ENCODE measurements at regions not wholly inside any gene's neighbourhood (a gene's known extent, or its start where the extent isn't known, plus 50 kb on each side); places are given as distances from the start of the nearest gene placed in this dataset.

GRCh38 chr7:118022546-118022945 is 149.3 kb upstream of the CTTNBP2 start:
- no peak for DNase-seq (ENCODE audit: low spot score)

- DNase-seq (ENCODE audit: low spot score), result no peak
Measured at GRCh38 chr7:118026791-118027190, 153.6 kb upstream of the CTTNBP2 start.

- no peak for DNase-seq (ENCODE audit: low spot score)
Measured at GRCh38 chr7:118028226-118028625, 155.0 kb upstream of the CTTNBP2 start.

GRCh38 chr7:118029826-118030422 is 154.0 kb upstream of the LSM8 start:
- no peak for DNase-seq (ENCODE audit: low spot score)

- no peak for DNase-seq (ENCODE audit: low spot score)
Measured at GRCh38 chr7:118033273-118033672, 150.7 kb upstream of the LSM8 start.

- no peak for DNase-seq (ENCODE audit: low spot score)
Measured at GRCh38 chr7:118039963-118040489, 143.9 kb upstream of the LSM8 start.

- DNase-seq (ENCODE audit: low spot score), result no peak
Measured at GRCh38 chr7:118040562-118040961, 143.4 kb upstream of the LSM8 start.

GRCh38 chr7:118041251-118041878 is 142.6 kb upstream of the LSM8 start:
- no peak for DNase-seq (ENCODE audit: low spot score)

GRCh38 chr7:118045629-118046028 is 138.3 kb upstream of the LSM8 start:
- no peak for DNase-seq (ENCODE audit: low spot score)

- no peak for DNase-seq (ENCODE audit: low spot score)
Measured at GRCh38 chr7:118046086-118046485, 137.9 kb upstream of the LSM8 start.

- DNase-seq (ENCODE audit: low spot score), result no peak
Measured at GRCh38 chr7:118046801-118047200, 137.2 kb upstream of the LSM8 start.

GRCh38 chr7:118052336-118052735 is 131.6 kb upstream of the LSM8 start:
- DNase-seq (ENCODE audit: low spot score), result no peak

GRCh38 chr7:118053353-118053752 is 130.6 kb upstream of the LSM8 start:
- no peak for DNase-seq (ENCODE audit: low spot score)

GRCh38 chr7:118054529-118054928 is 129.4 kb upstream of the LSM8 start:
- no peak for DNase-seq (ENCODE audit: low spot score)

- no peak for DNase-seq (ENCODE audit: low spot score)
Measured at GRCh38 chr7:118055647-118056046, 128.3 kb upstream of the LSM8 start.

GRCh38 chr7:118057404-118057803 is 126.6 kb upstream of the LSM8 start:
- peak; percentile 18 for DNase-seq (ENCODE audit: low spot score)

GRCh38 chr7:118059209-118059608 is 124.8 kb upstream of the LSM8 start:
- no peak for DNase-seq (ENCODE audit: low spot score)

GRCh38 chr7:118060692-118061091 is 123.3 kb upstream of the LSM8 start:
- DNase-seq (ENCODE audit: low spot score), result no peak

- DNase-seq (ENCODE audit: low spot score), result no peak
Measured at GRCh38 chr7:118061386-118061785, 122.6 kb upstream of the LSM8 start.

GRCh38 chr7:118072893-118073674 is 110.9 kb upstream of the LSM8 start:
- DNase-seq (ENCODE audit: low spot score), result no peak

- DNase-seq (ENCODE audit: low spot score), result no peak
Measured at GRCh38 chr7:118075936-118076335, 108.0 kb upstream of the LSM8 start.

GRCh38 chr7:118076564-118076963 is 107.4 kb upstream of the LSM8 start:
- no peak for DNase-seq (ENCODE audit: low spot score)

- no peak for DNase-seq (ENCODE audit: low spot score)
Measured at GRCh38 chr7:118078015-118078414, 105.9 kb upstream of the LSM8 start.
